HK-2 (cell line): ENCODE measurements at regions not wholly inside any gene's neighbourhood (a gene's known extent, or its start where the extent isn't known, plus 50 kb on each side); places are given as distances from the start of the nearest gene placed in this dataset.
A peak's percentile ranks its signal among the peaks of the same experiment; 100 is the strongest.

Experiments
- DNase-seq: peaks from one replicate; pipeline ENCODE4 v3.0.0-alpha.2; 2018; ENCODE audit not compliant: unreplicated experiment

DNA sequence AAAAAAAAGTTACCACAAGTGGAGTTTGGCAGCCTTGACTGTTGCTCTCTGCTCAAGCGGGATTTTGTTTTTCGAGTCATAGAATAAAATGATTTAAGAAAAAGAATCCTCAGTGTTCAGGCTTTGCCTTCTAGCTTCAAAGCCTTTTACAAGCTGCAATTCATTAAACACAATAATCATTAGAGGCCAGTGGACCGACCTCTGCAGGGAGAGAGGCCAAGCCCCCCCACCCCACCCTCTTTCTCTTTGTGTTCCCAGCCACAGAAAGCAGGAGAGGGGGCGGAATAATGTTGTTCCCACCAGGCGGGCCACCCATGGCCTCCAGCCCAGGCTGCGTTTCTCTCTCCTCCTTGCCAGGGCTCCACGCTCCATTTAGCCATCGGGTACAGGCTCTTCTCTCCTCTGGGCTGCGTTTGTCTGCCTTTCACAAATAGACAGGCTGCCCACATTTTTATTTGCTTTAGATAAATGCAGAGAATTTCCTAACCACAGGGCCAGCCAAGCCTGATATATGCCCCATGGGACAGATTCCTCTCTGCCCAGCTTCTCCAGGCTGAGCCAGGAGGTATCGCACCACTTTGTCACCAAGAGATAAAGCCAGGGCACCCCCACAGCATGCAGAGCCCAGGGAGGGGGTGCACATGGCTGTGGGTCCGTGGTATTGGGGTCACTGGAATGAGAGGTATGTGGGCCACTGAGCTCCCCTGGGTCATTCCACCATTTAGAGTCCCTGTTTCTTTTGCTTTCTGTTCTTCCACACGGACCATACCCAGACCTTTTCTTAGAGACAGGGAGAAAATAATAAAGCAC, 318.8 kb downstream of the PIK3R1 start:
- no peak for DNase-seq

DNA sequence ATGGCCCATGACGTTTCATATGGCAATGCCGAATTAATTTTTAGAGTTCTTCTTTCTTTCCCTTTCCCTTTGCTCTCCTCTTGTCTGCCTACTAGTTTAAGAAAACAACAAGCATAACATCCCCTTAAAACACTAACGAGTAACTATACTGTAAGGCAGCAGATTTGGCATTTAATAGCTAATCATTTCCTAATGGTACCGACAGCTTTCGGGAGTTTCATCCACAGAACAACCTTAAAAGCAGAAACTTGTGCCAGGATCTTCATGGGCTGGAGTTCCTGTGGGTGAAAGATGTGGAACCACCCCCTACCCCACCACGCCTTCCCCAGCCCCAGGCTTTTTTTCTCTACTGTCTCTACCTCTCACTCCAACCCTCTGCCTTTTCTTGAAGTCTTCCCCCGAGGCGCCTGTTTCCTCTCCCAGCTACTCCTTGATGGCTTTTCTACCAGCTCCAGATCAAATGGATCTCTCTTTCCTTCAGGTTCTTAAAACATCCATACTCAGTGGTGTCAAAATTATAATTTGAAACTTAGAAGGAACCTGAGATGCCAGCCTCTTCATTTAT, 319.5 kb downstream of the PIK3R1 start:
- no peak for DNase-seq

- DNase-seq, result no peak
Observed at GRCh38 chr5:68538814-68539420, 323.4 kb downstream of the PIK3R1 start.

DNA sequence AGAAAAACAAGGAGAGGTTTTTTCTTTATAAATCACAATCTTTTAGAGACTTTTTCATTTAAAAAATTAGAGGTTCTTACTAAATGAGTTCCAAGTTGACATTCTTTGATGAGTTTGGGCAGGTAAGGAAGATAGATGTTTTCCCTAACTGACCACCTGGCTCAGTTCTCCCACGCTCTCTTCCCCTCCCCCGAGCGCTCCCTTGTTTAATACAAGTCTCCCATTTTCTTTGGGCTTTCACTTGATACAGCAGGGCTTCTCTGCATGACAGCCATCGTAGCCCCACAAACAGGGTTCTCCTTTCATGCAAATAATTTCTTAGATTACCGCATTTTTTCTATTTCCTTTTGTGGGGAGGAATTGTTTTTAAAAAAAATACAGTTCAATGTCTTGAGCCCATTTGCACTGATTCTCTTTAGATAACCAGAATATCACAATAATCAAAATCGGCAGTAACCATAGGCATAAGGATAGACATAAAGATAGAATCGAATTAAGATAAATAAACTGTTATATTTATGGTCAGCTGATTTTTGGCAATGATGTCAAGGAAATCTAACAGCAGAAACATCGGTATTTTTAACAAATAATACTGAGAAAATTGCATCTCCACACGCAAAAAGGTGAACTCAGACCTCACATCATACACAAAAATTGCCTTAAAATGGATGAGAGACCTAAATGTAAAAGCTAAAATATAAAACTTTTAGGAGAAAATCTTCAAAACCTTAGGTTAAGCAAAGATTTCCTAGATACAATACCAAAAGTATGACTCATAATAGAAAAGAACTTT, 325.4 kb downstream of the PIK3R1 start:
- no peak for DNase-seq

DNA sequence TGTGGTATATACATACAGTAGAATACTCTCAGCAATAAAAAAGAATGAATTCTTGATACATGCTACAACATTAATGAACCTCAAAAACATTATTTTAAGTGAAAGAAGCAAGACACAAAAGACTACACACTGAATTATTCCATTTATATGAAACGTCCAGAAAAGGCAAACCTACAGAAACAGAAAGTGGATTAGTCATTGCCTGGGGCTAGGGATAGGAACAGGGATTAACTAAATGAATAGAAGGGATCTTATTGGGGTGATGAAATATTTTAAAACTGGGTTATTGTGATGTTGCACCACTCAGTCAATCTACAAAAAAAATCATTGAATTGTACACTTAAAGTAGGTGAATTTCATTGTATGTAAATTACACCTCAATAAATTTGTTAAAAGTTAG, 326.7 kb downstream of the PIK3R1 start:
- DNase-seq, result no peak

DNA sequence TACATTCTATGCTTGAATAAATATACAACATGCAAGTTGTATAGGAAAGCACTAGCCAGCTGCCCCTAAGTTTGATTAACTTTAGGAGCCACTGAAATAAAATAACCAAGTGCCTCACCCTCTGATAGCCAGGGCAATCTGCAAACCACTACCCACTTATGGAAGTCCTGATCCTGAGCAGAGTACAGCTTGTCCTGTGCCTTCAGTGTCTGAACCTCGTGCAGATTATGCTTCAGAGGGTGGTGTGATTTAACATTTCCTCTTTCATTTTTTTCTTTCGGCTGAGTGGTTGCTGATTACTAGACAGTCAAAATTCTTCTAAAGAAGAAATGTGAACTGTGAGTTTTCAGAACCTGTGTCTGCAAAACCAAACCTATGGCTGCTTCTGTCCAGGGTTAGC, 327.7 kb downstream of the PIK3R1 start:
- DNase-seq, result no peak

DNA sequence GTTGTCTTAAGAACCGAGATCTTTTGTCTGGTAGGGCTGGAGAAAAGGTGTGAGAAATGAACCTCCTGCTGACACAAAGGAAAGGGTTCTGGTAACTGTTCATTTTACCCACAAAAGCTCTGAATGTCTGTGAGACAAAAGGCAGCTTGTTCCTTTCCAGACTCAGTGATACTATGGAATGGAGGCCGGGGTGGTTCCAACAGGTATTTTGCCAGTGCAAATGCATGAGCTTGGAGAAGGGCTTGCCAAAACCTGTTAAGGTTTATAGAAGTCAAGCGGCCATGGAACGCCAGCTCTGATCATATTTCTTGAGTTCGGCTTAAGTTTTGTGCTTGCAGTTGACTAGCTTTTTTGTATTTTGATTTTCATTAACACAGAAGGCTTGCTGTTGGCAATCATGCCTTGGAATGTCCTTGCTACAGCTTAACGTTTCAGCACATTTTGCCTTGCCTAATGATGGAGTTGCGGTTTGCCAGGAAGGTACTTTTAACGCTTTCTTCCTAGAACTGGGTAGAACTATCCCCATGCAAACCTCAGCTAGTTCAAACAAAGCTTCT, 328.6 kb downstream of the PIK3R1 start:
- DNase-seq, result no peak

DNA sequence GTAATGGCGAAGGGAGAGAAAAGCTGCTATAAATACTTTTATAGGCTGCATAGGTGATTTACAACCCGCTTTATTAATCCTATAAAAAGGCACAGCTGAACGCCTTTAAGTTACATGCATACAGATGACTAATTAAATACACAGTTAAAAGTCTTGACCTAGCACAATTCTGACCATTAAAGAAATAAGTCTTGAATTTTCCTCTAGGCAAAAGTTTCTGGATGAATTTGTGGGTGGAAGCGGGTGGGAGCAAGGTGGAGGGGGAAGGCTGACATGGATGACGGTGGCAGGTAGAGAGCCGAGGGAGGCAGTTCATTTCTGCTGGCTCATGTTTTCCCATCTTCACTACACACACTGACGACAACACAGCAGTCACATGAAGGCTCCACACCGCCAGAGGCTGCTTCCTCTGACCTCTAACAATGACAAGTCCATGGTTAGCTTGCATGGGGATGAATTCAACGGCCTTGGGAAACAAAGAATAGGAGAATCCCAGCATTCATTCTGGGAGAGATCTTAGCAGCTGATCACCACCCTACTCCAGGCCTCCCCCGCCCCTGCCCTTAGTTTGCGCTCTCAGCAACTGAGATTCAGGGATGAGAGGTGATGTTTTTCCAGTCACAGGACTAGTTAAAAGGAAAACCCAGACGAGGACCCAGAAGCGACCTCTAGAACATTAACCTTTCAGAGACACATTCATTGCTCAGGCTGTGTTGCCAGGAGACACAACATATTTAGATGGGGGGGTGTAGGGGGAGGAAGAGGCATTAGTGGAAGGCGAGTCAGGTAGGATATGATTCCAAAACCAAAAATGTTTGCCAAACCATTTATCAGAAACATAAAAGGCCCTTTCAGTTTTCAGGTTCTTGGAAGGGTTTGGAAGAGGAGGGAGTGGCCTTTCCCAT, 329.3 kb downstream of the PIK3R1 start:
- no peak for DNase-seq

GRCh38 chr5:68545636-68546295, 330.2 kb downstream of the PIK3R1 start:
- no peak for DNase-seq

DNA sequence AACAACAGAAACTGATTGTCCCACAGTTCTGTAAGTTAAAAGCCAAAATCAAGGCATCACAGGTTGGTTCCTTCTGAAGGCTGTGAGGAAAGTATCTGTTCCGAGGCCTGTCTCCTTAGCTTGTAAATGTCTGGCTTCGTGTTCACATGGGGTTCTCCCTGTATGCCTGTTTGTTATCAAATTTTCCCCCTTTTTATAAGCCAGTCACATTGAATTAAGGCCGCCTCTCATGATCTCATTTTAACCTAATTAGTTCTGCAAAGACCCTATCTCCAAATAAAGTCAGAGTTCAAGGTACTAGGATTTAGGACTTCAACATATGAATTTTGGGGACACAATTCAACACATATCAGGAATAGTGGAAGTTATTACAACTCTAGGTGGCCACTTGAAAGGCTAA, 331.5 kb downstream of the PIK3R1 start:
- no peak for DNase-seq

DNA sequence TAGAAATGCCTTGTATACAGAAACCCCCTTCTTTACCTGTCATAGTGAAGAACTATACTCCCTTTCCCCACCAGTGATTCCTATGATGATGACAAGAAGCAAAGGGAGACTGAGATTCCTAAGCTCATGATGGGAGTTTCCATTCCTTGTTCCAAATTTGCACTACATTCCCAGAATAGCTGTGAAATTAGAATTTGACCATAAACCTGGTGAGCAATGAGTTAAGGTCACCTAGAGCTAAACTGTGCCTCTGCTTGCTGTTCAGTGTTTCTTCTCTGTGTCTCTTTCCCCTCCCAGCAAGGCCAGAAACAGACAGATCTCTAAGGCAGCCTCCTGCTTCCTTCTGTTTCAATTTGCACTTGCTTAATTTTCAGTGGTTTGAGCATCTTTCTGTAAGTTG, 332.1 kb downstream of the PIK3R1 start:
- no peak for DNase-seq

- DNase-seq, result no peak
Observed at GRCh38 chr5:68548959-68549676, 333.6 kb downstream of the PIK3R1 start.

DNA sequence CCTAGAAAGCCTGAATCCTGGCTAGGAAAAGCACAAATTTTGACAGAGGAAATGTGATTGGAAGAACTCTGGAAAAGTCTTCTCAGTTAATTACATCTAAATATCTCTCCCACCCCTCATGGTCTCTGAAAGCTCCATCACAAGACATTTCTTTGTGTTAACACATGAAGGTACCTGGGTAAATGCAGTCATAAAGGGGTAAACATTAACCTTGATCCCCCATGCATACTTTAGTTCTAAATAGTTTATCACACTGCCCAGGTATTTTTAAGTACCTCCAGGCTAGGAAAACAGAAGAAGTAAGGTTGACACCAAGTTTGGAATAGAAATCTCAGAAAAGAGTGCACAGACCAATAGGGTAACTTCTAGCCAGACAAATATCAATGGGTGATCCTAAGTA, 334.5 kb downstream of the PIK3R1 start:
- DNase-seq, result no peak

GRCh38 chr5:68551436-68551835, 335.9 kb downstream of the PIK3R1 start:
- no peak for DNase-seq

GRCh38 chr5:68554571-68555279, 339.2 kb downstream of the PIK3R1 start:
- peak; percentile 15 for DNase-seq

DNA sequence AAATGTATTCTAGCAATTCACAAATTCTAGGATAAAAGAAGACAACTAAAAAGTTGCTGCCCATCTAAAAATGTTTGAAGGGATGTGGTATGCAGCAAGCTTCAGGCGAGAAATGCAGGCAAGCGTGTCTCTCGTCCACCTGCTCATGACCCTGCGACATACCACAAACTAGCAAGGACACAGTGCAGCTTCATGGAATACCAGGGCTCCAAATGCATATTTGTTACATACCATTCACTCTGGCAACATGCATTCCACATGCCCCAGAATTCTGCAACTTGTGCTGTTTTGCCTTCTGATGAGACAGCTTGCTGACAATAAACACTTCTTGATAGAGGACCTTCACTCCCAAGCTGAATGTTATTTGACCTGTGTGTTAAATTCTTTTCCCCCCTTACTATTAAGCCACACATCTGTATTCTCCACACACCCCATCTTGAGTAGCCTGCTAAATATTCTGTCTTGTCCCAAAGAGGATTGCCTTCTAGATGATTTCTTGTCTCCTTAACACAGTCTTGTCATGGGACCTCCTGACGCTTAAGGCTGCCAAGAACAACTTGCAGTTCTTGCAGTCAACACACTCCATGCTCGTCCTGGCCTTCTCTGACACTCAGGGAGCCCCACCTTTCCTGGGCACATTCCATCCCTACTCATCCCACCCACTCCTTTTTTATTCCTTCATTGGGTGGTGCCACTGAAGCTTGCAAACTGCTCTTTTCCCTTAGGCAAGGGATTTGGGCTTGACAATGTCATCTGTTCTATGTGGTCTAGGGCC, 340.5 kb downstream of the PIK3R1 start:
- DNase-seq, result no peak

DNA sequence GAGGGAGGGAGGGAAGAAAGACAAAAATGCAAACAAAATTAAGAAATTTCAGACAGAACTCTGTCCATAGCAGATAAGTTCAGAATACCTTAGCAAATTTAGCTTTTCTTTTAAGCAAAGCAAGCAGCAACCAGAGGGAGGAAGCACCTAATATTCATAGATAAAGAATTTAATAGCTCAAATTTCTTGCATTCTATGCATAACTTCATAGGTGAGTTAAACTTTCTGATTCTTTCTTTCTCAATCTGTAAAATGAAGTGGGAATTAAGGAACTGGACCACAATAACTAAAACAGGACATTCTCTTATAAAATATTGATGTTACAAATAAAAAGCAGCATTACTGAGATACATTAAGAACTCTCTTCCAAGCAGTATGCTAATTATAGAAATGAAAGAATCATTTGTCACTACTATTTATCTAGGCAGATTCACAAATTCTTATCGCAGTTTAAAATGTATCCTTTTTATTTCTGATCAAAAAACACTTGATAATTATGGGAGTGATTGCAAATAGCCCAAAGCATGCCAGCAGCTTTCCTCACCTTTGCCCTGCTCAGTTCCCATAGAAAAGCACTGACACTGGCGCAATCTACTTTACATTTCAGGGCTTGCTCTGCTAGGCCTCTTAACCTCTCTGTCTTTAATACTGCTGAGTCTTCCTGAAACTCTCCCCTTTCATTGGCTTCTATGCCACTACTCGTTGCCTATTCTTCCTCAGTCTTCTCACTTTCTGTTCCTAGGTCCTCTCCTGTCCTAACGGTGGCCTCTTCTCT, 341.8 kb downstream of the PIK3R1 start:
- no peak for DNase-seq

- no peak for DNase-seq
Observed at GRCh38 chr5:68562308-68562707, 346.8 kb downstream of the PIK3R1 start.
